GM04504 (cell line): ENCODE measurements at regions not wholly inside any gene's neighbourhood (a gene's known extent, or its start where the extent isn't known, plus 50 kb on each side); places are given as distances from the start of the nearest gene placed in this dataset.

Source experiments
- DNase-seq: peaks from one replicate; pipeline ENCODE4 v3.0.0-alpha.2; 2012; ENCODE audit warnings: low read depth

DNA sequence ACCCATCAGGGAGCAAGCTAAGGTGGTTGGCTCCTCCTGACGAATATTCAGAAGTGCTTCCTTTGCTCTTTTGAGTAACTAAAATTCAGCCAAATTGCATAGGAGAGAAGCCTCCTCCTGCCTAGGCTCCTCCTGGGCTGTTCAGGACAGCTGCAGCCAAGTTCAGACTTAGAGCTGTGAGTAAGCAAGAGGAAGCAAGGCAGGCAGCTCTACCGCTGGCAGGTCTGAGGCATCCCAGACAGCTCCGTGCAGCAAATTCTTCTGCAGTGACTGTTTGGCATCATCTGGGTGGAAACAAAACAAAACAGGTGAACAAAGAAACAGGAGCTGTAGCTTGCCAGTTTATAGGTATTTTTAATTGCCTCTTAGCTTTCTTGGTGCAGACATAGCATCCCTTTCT is 421.0 kb downstream of the GADD45G start:
- DNase-seq, result no peak

DNA sequence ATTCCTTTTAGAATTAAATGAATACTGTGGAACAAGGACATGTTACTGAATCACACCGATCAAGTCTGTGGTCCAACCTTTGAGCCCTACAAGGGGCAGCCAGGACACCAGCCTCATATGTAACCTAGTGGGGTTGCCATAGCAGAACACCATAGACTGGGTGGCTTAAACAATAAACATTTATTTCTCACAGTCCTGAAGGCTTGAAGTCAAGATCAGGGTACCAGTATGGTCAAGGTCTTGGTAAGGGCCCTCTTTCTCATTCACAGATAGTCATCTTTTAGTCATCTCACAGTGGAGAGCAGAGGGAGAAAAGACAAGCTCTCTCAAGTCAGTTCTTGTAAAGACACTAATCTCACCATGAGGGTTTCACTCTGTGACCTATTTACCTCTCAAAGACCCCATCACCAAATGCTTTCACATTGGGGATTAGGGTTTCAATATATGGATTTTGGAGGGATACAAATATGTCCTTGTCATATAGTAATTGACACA is 422.5 kb downstream of the GADD45G start:
- DNase-seq, result no peak

DNA sequence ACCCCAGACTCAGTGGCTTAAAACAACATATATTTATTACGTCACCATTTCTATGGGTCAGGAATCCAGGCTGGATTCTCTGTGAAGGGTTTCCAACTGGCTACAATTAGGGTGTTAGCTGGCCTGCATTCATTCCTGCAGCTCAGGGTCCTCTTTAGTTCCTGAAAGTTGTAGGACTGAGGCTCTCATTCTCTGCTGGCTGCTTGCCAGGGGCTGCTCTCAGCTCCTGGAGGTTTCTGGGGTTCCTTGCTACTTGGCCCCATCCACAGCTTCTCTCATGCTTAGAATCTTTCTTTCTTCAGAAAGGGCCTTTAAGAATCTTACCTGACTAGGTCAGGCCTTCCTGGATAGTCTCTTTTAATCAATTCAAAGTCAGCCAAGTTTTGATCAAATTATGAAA is 424.6 kb downstream of the GADD45G start:
- no peak for DNase-seq

DNA sequence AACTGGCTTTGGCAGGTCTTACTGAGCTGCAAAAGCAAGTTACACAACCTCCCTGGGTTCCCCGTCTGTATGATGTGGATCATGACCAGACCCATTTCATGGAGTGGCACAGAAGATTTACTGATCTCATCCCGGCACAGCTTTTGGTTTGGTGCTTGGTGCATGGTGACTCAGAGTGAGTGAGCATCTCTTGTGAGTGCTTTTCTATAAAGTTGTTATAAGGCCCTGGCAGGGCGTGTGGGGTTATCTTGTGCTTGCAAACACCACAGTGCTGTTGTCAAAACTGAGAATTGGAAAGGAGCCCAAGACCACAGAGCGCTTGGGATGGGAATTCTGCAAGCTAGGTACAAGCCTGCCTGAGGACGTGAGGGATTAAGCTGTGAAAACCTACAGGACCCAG is 425.2 kb downstream of the GADD45G start:
- DNase-seq, result no peak

DNA sequence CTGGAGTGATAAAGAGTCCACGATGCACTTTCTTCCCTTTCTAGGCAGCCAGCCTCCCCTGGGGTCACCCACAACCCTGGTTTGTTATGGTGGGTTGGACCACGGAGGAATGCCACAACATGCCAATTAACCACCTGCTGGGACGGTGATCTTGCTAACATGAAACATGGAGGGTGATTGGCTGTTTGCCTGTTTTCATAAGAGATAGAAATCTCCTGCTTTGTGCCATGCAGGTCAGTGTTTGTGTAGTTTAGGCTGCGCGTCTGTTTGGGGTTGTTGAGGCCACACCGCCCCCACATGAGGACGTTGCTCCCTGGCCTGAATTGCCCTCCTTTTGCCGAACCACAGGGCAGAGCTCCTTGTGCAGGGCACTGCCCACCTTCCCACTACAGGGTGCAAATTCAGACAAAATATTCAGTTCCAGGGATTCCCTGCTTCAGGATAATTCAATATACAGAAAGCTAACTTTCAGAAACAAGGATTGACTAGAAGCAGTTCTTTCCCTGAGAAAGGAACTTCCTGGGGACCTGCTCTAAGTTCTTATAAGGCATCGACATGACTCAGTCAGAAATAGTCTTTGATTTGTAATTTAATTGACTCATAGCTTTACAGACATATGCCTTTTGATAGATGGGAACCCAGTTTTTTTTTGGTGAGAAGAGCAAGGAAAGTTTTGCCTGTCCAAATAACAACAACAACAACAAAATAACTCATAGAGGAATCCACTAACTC is 427.6 kb downstream of the GADD45G start:
- no peak for DNase-seq

DNA sequence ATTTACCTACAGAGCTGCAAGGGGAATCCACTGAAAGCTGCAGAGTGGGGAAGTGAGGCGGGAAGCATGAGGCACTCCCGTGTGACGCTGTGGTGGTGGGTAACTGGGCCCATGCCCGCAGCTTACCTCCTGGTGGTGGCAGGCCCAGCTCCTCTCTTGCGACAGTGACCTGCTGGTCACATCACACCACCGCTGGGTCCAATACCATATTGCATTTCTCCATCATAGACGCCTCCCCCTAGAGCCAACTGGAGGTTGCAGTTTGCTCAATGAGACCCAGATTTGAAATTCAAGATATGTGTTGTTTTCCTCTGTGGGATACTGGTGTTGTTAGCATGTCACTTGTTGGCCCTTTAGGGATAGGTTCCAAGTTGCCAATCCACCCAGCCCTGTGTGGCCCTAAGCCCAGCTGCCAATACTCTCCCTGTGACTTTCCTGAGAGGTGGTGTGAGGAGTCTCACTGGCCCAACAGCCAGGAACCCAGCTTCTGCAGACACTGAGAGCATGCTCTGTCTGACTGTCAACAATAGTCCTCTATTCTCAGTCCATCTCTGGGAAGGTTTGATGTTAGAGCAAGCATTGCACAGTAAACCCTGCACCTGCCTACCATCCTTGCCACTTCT is 428.3 kb downstream of the GADD45G start:
- no peak for DNase-seq

DNA sequence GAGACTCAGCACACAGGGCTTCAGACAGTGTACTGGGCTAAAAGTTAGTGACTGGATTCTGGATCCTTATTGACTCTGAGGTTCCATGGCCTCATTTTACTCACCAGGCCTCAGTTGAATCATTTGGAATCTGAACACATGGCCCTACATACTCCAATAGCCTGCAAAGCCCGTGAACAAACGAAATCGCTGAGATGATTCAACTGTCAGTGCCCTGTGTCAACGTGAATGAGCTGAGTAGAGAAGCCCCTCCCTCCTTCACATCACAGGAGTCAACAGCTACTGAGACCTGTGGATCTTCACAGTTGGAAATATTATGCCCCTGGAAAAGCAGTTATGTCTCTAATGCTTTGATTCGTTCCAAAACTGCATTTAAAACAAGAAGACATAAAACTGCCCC is 429.3 kb downstream of the GADD45G start:
- DNase-seq, result no peak

DNA sequence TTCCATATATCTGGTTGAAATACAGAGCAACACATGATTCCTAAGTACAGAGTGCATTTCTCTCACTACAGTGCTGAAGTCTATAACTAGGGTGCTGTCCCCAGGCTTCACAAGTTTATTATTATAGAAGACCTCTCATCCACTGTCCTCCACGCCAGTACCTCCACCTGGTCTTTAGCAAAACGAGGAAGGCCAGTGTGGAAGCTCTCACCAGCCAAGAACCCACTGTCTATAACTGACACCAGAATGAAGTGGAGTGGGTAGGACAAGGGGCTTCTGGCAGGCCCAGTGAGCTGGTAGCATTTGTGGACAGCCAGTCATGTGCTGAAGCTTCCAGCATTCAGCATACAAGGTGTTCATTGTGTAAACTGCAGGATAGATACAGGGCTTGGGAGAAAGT is 430.7 kb downstream of the GADD45G start:
- DNase-seq, result no peak

DNA sequence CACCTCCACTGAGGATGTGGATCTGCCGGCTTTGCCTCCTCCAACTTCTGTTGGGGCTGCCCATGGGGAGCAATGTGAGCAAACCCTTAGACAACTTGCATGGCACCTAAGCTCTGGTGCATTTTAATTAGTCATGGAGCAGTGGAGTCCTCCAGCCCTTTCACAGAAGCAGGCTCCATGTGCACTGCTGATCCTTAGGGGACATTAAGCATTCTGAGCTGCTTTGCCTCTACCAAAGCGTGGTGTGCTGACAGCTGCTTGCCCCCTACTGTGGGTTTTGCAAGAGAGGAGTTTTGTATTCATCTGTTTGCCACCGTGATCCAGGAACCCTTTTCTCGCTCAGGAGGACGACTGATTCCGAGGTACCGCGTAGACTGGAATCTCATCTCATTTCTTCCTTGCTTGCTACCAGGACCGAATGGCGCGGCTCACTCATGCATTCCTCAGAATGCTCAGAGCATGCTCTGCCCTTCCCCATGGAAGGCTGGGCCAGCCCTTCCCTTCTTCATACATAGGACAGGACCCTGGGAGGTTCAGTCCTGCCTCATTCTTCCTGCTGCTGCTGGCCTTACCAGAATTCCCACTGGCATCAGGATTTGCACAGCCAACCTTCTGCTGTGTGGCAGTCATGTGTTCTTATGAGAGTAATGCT is 432.5 kb downstream of the GADD45G start:
- no peak for DNase-seq

DNA sequence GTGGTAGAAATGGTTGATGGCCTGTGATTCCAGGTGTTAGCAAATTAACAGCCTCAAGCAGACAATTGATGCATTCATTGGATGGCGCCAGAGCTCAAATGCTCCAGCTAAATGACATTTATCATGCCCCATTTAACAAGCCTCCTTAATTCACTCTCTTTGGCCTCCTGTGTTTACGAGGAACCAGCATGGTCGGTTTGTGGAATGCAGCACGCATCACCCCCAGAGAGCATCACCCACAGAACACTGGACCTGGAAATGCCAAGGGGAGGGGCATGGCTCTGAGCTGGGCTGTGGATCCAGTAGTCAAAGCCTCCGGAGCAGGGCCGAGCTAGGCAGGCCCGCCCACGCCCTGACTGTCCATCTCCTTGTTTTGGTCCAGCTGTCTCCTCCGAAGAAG is 434.0 kb downstream of the GADD45G start:
- DNase-seq, result no peak

DNA sequence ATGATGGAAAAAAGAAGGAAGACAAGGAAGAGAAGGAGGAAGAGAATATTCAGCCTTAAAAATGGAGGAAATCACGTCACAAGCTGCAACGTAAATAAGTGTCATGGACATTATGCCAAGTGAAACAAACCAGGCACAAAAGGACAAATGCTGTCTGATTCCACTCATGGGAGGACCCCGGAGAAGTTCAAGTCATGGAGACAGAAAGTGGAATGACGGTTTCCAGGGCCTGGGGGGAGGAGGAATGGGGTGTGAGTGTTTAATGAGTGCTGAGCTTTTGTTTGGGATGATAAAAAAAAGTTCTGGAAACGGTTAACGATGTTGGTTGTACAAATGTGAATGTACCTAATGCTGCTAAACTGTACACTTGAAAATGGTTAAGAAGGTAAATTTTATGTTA is 439.5 kb downstream of the GADD45G start:
- DNase-seq, result no peak

DNA sequence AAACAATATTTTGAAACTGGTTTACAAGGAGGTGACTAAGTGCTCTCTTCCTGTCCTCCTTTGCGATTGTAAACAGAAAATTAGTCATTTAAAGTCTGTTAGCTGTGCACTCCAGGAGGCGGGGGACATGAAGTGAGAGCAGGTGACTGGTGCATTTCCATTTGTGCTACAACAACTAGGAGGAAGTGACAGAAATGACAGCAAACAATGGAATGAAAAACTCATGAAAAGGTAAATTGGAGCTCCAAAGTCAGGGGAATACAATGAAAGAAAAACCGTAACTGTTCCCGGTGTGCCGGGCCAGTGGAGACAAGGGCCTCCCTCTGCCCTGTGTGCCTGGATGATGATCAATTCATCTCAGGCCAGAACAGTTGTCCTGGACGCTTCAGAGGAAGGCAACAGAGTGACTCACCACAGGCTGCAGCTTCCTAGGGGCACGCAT is 439.9 kb downstream of the GADD45G start:
- peak; percentile 7 for DNase-seq

DNA sequence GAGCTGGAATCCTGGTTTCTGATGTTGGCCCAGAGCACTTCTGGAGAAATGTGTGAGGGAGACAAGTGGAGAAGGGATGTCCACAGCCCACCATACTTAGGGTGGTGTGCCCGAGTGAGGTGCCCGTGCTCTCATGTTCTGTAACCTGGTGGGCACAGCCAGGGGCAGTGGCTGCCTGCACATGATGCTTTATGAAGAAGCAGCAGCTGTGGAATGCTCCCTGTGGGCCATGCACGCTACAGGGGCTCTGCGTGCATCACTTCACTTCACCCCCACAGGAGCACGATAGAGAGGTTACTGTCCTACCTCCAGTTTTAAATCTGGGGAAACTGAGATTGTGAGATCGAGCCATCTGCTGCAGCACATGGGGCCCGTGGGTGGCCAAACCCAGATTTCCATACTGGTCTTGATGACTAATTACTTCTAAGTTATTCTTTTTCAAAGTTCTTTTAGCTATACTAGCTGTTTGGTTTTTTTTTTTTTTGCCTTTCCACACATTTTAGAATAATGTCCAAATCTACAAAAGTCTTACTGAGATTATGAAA is 441.6 kb downstream of the GADD45G start:
- DNase-seq, result no peak

DNA sequence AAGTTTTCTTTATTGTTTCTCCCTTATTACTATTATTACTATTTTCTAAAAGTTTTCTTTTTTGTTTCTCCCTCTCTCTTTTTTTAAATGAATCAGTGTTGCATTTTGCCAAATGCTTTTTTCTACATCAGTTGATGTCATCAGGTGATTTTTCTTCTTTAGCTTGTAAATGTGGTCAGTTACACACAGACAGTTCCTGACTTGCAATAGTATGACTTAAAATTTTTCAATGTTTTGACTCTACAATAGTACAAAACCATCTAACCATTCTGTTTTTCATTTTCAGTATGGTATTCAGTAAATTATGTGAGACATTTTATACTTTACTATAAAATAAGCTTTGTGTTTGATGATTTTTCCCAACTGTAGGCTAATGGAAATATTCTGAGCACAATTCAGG is 443.0 kb downstream of the GADD45G start:
- DNase-seq, result no peak

DNA sequence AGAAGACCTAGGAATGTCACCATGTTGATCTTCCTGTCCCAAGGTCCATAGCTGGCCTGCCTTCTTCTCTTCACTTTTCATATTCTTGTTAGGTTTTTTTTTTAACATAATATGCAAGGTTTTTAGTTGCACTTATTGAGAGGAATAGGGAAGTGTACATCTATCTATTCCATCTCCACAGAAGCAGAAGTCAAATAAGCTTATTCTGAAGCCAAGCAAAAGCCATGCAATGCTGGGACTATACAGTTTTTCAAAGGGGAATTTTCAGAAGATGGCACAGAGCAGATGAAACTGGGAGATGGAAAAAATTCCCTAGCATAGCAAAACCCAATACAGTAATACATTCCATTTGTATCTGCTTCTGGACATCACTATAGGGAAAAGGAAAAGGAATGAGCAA is 447.6 kb downstream of the GADD45G start:
- DNase-seq, result no peak

DNA sequence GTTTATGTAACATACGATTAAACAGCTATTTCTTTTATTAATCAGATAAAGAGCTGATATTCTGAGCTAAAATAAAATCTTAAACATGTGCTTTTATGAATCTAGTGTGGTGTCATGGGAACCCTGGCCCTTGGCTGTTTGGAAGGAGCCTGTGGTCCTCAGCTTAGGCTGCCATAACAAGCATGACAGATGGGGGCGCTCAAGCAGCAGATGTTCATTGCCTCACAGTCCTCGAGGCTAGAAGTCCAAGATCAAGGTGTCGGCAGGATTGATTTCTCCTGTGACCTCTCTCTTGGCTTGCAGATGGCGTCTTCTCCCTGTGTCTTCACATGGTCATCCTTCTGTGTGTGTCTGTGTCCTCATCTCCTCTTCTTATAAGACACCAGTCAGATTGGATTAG is 448.2 kb downstream of the GADD45G start:
- DNase-seq, result no peak

DNA sequence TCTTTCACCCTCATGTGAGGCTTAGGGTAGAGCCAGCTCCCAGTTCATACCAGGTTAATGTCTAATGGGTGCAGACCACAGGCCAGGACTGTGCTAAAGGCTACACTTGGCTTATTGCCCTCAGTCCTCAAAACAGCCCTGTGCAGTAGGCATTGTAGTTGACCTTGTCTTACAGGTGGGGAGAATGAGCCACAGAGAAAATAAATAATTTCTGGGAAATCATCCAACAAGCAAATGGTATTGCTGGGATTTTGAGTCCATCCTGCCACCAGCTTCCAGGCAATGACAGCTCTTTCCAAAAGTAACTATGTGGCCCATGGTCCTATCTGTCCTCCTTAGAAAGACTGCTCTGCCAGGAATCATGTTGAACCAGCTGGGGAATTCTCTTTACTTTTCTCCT is 450.0 kb downstream of the GADD45G start:
- no peak for DNase-seq

DNA sequence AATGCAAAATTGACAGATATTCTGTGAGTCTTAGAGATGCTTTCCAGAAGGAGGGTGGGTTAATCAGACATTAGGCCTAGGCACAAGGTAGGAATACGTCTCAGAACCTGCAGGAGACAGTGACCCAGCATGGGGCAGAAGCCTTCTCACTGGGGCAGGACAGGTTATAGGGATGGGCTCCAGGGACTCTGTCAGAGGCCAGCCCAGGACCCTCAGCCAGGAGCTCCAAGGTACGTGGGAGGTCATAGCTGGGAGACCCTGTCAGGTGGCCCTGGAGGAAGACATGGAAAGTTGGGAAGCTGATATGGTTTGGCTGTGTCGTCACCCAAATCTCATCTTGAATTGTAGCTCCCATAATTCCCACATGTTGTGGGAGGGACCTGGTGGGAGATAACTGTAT is 450.4 kb downstream of the GADD45G start:
- DNase-seq, result no peak

DNA sequence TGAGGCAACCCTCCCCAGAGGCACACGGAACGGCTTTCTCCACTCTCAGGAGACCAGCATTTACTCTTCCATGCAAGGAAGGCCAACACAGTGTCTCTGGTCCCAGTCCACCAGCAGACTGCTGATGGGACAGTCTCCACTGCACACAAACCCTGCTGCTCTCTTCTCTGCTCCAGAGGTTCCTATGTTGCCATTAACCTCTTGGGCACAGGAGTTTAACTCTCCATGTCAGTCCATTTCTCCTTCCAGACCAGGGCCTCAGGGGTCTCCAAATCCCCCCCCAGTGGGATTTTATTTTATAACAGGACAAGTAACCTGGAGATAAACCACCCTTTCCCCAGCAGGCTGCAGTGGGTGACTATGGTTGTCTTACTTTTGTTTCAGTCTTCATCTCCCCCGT is 452.5 kb downstream of the GADD45G start:
- DNase-seq, result no peak

DNA sequence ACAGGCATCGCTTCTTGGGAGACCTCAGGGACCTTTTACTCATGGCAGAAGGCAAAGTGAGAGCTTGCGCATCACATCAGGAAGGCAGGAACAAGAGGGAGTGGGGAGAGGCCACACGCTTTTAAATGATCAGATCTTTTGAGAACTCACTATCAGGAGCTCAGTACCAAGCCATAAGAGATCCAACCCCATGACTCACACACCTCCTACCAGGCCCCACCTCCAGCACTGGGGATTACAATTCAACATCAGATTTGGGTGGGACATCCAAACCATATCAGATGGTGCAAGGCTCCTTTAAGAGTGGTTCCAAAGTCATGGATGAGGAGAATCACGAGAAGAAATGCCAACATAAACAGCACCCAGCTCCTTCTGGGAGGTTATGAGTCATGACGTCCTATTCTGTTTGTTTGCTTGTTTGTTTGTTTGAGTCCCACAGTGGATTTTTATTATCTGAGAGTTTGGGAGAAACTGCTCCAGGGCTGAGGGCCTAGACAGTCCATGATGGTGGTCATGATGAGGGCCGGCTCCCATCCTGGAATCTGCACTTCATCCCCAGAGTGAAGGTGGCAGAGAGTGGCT is 453.5 kb downstream of the GADD45G start:
- DNase-seq, result no peak

DNA sequence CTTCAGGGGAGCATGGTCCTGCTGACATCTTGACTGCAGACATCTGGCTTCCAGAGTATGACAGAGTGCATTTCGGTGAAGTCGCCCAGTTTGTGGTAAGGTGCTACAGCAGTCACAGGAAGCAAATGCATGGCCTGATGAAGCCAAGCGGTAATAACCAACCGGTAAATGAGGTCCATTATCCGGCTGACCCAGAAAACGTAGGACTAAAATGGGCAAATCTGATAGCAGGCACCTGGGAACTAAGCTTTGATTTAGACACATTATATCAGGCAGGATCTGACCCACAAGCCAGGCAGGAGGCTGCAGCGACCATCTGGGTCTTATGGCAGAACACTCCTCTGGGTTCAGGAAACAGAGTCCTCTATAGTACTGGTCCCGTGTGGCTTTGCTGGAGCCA is 454.6 kb downstream of the GADD45G start:
- DNase-seq, result no peak

DNA sequence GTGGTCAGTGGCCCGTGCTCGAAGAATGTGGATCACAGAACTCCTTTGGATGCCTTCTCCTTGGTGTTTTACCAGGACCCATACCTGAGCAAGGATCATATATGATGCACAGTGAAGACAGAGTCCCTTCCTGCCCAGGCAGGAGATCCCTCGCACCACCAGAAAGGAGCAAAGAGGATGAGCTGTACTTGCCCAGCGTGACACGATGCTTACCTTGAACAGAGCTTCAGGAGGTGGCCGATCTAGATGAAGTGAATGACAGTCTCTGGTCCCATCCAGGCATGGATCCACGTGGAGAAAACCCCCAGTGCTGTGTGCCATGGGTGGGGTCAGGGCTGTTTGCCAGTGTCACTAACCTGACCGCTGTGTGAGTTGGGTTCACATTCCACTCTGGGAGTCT is 455.4 kb downstream of the GADD45G start:
- no peak for DNase-seq

DNA sequence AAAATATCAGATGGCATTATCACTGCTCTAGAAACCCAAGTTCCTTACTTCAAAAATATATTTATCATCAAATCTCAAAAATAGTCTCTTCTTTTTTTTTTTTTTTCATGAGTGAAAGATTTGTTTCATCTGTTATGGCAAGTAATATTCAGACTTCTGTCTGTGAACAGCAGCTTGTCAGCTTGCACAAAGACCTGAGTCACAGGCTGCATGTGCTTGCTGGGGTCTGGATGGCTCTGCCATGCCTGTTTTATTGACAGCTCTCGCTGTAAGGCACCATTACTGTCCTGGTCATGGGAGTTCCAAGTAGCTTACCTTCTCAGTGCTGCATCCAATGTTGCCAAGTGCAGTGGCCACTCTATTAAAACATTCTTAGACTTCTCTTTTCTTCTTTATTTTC is 456.4 kb downstream of the GADD45G start:
- DNase-seq, result no peak
